Breast epithelium (tissue), 3 donors: ENCODE measurements at regions not wholly inside any gene's neighbourhood (a gene's known extent, or its start where the extent isn't known, plus 50 kb on each side); places are given as distances from the start of the nearest gene placed in this dataset.

Experiments
- POLR2A ChIP-seq: fragments of 450-650 bp; IDR thresholded peaks from one replicate; pipeline ENCODE4 v1.6.1; 2016; ENCODE audit warnings: antibody characterized with exemption, mild to moderate bottlenecking, moderate library complexity
- POLR2AphosphoS5 ChIP-seq, 3 donors: sonication (generic); formaldehyde crosslinking; IDR thresholded peaks; one replicate each; pipeline ENCODE4 v1.6.1; 2017; ENCODE audit warnings: antibody characterized with exemption in 3 of 3
- TF ChIP-seq, protein P1 (sequence below), 3 donors: fragments of 450-650 bp; IDR thresholded peaks; one replicate each; pipeline ENCODE4 v1.5.1; 2016 to 2017; ENCODE audit warnings: antibody characterized with exemption in 3 of 3, mild to moderate bottlenecking in 3 of 3, moderate library complexity in 3 of 3

DNA sequence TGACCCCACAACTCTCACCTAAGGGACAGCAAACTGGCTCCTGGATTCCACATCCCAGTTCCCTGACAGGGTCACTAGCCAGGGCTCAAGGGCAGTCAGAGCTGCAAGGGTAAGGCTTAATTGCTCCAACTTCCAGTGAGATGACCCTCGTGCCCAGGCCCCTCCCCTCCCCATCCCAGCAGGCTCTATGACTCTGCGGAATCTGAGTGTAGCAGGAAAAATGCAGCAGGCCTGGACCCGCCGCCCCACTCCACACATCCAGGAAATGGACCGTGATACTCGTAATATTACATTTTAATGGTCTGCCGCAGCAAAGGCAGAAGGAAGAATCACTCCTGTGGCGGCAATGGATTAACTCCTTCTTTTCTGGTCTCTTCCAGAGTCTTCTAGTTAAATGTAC lies 91.7 kb upstream of the CHST15 start:
- TF ChIP-seq, protein P1, sequence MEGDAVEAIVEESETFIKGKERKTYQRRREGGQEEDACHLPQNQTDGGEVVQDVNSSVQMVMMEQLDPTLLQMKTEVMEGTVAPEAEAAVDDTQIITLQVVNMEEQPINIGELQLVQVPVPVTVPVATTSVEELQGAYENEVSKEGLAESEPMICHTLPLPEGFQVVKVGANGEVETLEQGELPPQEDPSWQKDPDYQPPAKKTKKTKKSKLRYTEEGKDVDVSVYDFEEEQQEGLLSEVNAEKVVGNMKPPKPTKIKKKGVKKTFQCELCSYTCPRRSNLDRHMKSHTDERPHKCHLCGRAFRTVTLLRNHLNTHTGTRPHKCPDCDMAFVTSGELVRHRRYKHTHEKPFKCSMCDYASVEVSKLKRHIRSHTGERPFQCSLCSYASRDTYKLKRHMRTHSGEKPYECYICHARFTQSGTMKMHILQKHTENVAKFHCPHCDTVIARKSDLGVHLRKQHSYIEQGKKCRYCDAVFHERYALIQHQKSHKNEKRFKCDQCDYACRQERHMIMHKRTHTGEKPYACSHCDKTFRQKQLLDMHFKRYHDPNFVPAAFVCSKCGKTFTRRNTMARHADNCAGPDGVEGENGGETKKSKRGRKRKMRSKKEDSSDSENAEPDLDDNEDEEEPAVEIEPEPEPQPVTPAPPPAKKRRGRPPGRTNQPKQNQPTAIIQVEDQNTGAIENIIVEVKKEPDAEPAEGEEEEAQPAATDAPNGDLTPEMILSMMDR (IDR thresholded peaks at IDR 0.05) = no peak
- no peak for TF ChIP-seq POLR2A
- no peak for TF ChIP-seq POLR2AphosphoS5 (IDR thresholded peaks at IDR 0.05)
